ENCODE measurements at regions not wholly inside any gene's neighbourhood (a gene's known extent, or its start where the extent isn't known, plus 50 kb on each side); places are given as distances from the start of the nearest gene placed in this dataset.

GRCh38 chr6:127019828-127020227, 98.6 kb upstream of the RSPO3 start:
- FAIRE-seq: no peak

GRCh38 chr6:127022302-127022701, 96.2 kb upstream of the RSPO3 start:
- peak; percentile 76 for FAIRE-seq

GRCh38 chr6:127023001-127023778, 95.3 kb upstream of the RSPO3 start:
- FAIRE-seq: no peak

- FAIRE-seq: no peak
Measured at GRCh38 chr6:127026247-127026646, 92.2 kb upstream of the RSPO3 start.

GRCh38 chr6:127030111-127030510, 88.4 kb upstream of the RSPO3 start:
- FAIRE-seq: no peak

DNA sequence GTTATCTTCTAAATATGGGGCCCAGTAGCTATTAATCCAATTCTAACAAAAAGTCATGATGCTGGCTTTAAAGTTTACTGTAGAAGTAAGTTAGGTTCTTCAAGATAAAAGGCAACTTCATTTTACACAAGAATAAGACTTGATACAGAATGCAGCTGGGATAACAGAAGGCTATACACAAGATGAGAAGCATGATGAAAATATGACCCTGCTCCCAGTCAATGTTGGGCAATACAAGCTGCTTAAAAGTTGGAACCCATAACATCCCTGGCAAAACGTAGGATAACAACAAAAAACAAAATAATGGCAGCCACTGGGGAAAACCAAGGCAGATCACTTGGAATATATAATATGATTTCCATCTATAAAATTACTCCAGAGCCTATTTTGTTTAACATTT, 87.6 kb upstream of the RSPO3 start:
- no peak for FAIRE-seq

GRCh38 chr6:127031511-127031910, 87.0 kb upstream of the RSPO3 start:
- FAIRE-seq: no peak

- FAIRE-seq: no peak
Measured at GRCh38 chr6:127032971-127033370, 85.5 kb upstream of the RSPO3 start.

GRCh38 chr6:127051571-127052260, 66.8 kb upstream of the RSPO3 start:
- FAIRE-seq: no peak

DNA sequence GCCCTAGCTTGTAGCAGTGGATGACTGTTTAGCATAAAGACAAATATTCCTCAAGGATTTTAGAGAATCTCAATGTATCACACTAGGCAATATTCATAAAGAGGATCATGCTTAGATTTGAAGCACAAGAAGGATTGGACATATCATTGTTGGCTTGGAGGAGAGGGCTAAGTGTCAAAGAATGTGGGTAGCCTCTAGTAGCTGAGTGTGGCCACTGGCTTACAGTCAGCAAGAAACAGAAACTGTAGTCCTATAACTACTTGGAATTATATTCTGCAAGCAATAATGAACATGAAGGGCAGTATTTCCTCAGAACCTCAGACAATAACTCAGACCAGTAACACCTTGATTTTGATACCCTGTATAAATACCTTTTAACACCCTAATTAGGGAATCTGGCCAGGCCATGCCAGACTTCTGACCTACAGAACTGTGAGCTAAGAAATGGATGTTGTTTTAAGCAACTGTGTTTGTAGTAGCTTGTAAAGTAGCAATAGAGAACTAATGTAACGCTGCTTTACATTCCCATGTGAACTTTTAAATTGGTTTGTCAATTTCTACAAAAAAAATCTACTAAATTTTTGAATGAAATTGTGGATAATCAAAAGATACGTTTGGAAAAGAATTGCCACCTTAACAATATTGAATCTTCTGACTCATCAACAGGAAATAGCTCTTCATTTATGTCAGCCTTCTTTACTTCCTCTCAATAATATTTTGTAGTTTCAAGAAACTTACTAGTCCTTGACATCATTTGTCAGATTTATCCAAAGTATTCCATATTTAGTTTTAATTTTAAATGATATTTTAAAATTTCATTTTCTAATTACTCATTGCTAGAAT, 65.2 kb upstream of the RSPO3 start:
- FAIRE-seq: no peak

- FAIRE-seq: no peak
Measured at GRCh38 chr6:127053875-127054235, 64.6 kb upstream of the RSPO3 start.

- FAIRE-seq: no peak
Measured at GRCh38 chr6:127058027-127058426, 60.4 kb upstream of the RSPO3 start.

- no peak for FAIRE-seq
Measured at GRCh38 chr6:127058936-127059335, 59.5 kb upstream of the RSPO3 start.

All from islet of Langerhans (tissue), 1 donor.